GM18502 (cell line): ENCODE measurements at regions not wholly inside any gene's neighbourhood (a gene's known extent, or its start where the extent isn't known, plus 50 kb on each side); places are given as distances from the start of the nearest gene placed in this dataset.

Experiments
- ATAC-seq: cut with Tn5 transposase; IDR thresholded peaks from one replicate; pipeline ENCODE4 v1.9.1; 2021; ENCODE audit warnings: mild to moderate bottlenecking; ENCODE audit not compliant: unreplicated experiment, poor library complexity

DNA sequence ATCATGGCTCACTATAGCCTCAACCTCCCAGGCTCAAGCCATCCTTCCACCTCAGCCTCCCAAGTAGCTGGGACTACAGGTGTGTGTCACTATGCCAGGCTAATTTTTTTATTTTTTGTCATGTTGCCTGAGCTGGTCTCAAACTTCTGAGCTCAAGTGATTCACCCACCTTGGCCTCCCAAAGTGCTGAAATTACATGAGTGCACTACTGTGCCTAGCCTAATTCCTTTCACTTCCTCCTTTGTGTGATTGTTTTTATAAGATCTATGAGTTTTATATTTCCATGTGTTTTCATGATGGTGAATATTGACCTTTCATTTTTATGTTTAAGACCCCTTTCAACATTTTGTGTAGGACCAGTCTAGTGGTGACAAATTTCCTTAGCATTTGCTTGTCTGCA lies 55.2 kb upstream of the IL12B start:
- no peak for ATAC-seq

DNA sequence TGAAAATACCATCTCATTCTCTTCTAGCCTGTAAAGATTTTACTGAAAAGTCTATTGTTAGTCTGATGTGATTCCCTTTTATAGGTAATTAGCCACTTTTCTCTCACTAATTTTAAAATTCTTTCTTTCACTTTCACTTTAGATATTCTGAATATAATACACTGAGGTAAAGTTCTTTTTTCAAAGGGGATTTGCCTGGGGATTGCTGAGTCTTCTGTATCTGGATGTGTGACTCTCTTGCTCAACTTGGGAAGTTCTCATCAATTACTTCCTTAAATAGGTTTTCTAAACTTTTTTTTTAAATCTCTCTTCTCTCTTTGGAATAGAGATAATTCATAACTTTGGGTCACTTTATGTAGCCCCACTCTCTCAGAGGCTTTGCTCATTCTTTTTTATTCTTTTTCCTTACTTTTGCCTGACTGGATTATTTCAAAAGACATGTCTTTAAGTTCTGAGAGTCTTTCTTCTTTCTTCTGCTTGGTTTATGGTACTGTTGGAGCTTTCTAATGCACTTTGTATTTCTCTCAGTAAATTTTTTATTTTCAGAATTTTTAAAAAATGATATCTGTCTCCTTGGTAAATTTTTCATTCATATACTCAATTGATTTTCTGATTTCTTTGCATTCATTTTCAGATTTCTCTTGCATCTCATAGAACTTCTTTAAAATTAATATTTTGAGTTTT lies 55.9 kb upstream of the IL12B start:
- ATAC-seq: no peak

DNA sequence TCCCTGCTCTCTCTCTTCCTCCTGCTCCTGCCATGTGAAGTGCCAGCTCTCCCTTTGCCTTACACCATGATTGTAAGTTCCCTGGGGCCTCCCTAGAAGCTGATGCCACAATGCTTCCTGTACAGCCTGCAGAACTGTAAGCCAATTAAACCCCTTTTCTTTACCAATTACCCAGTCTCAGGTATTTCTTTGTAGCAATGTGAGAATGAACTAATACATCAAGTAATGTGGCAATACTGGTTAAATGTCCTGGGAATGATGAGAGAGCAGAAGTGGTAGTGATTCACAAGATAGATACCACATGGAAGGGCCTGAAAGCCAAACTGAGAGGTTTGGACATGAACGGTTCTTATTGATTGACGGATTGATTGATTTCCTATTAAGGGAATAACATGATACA lies 62.6 kb upstream of the IL12B start:
- ATAC-seq: no peak

DNA sequence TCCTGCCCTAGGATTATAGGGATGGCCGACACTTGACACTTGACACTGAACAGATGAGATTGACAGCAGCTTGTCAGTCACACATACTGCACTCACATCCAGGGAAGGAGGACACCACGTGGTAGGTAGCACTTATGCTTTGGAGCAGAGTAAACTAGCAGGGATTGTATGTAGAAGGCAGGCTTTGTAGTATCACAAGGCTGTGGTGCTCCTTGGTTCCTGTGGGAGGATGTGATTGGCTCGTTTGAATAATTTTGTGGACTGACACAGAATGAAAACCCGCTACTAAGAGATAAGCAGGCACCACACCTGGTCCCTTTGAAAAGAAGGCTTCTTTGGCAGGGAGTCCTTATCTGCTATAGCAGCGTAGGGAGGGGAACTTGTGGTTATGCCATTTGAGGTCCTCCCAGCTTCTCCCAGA lies 63.6 kb upstream of the IL12B start:
- ATAC-seq: no peak

DNA sequence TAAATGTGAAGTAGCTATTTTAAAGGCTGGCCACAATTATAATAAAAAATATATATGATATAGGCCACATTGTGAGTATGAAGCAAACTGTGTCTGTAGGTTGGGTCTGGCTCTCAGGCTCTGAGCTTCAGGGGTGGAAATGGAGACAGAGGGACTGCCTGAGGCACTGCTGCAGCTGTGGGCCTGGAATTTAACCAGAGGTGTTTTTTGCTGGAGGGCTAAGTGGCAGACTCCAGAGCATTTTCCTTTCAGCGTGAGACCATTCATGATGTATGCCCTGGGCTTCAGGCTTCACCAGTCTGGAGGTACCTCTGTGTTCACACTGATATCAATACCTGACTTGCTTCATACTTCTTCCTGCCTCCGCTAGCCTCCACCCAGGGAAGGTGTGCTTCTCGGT lies 64.9 kb upstream of the IL12B start:
- no peak for ATAC-seq

DNA sequence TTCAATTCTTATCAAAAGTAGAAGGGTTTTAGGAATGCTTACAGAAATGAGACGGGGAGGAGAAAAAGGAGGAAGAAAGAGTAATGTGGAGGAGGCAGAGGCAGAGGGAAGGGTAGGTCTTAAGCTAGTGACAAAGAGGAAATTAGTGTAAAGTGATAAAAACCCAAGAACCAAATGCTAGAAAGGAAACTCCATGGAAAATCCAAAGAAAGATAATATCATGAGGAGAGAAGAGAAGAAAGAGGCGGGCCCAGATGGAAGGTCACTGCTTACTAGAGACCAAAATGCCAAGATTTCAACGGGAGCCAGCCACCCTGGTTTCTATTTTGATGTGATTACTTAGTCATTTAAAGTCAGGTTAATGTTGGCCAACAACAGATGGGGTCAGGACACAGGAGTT lies 68.6 kb upstream of the IL12B start:
- ATAC-seq: no peak

DNA sequence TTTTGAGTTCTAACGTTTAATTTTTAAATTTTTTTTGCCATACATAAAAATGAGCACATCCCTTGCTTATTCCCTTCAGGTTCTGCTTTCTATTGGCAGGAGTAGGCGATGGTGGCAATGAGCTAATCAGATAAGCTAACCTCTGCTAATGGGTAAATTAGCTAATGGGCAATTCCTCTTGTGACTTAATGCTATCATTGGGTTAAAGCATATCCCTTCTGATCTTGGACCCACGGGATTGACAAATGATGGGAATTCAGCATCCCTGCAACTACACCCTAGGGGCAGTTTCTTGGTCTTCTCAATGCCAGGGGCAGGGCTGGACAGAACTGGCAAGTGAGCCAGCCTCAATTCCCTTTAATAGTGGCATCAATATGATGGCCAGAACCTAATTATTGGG lies 70.2 kb upstream of the IL12B start:
- no peak for ATAC-seq

DNA sequence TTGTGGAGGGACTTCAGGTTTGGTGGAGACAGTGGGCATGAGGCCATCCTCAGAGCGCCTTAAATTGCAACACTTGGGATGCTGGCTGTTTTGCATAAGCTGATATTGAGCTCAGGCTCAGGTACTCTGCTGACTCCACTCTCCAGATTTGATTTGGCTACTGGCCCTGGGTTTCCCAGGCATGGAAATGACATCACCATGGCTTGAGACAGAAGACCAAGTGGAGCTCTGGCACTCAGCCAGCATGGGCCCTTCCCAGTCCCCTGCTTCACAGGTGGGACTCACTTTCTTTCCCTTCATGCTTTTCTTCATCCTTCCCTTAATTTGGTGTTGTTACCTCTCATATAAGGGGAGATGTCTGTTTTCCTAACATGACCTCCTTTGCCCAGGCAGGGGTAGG lies 72.0 kb upstream of the IL12B start:
- no peak for ATAC-seq

DNA sequence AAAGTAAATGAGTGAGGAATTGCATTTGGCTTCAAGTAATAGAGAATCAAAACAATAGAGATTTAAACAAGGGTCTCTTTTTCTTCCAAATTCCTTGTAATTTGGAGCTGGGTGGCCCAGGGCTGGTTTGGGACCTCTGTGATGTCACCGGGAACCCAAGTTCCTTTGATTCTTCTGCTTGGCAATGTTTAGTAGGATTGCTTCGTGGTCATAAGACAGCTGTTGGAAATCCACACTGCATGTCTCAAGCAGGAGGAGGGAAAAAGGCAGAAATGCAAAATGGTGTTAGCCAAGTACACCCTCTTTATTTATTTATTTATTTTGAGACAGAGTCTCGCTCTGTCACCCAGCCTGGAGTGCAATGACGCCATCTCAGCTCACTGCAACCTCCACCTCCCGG lies 72.6 kb upstream of the IL12B start:
- ATAC-seq: no peak

DNA sequence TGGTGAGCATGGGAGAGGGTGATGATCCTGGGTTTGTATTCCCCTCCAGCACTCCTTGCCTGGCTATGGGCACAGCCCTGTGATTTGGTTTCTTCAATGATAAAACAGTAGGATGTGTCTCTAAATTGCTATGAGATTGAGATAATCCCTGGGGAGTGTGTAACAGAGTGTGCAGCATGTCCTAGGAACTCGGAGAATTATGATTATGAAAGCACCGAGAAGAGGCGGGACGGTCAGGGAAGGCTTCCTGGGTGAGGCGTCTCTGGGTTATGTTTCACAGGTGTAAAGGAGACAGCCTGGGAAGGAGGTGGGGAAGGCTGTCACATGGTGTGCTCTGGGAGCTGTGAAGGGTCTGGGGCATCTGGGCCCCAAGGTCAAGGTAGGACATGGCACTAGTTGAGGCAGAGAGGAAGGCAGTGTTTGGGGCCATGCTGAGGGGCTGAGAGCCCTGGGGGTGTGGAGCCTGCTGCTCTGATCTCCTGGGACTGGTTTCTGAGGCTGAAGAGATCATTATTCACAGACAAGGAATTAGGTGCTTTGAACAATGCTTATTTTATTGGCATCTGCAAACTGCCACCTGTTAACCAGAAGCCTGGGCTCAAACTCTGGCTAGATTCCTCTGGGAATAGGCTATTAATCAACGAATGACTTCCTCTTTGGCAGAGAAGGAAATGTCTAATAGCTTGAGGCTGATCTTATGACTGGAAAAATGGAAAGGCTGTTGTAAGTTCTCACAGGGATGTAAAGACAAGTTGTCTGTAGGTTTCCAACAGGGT lies 73.8 kb upstream of the IL12B start:
- ATAC-seq: no peak

DNA sequence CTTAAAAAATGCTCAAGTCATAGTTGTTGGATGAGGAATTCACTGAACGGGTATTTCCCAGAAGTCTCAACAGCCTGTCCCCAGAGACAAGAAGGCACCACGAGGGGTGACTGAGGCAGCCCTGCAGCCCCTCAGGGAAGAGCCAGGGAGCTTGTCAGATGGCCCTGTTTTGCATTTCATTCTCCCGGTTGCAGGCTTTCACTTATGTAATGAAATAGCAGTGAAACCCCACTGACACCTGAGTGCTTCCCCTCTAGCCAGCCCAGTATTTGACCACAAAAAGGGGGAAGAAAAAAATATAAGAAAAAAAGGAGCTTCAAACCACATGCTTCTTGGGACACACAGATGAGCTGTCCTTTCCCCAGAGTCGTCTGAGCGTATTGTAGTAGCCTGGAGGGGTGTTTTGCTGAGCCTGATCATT lies 75.3 kb upstream of the IL12B start:
- peak; percentile 75 for ATAC-seq

DNA sequence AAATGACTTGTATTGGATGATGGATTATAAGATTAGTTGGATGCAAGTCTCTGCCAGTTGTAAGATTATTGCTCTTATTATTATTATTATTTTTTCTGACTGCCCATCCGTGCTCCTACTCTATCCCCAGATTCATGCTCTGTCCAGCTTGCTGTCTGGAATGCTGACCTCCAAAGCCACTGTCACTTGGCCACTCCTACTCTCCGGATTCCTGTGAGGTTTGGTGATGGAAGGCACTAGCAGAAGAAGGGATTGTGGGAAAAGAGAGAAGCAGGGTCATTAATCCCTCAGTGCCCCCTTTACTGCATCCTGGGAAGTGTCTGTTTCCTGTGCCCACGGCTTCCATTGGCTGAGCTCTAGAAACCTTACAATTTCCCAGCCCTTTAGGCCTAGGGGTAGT lies 76.3 kb upstream of the IL12B start:
- ATAC-seq: no peak

DNA sequence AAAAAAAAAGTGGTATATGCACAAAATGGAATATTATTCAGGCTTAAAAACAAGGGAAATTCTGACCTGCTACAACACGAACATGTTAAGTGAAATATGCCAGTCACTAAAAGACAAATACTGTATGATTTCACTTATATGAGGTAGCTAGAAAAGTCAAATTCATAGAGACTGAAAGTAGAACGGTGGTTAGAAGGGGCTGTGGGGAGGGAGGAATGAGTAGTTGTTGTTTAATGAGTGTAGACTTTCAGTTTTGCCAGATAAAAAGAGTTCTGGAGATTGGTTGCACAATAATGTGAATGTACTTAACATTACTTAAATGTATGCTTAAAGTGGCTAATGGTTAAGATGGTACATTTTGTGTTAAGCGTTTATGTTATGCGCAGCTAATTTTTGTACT lies 79.5 kb upstream of the IL12B start:
- ATAC-seq: peak; percentile 70

DNA sequence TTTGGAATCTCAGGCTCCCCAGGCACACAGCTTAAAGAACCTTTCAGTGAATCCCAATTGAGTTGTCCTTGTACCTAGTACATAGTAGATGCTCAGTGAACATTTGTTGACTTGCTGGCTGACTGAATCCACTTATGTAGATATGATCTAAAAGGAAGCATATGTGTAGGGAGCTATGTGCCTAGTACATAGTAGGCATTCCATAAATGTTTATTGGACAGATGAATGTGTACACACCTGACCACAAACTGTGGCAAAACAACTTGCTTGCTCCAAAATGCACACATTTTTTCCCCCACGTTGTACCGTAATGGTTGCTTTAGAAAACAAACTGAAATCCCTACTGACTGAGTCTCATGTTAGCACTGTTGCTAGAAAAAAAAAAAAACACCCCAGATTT lies 80.2 kb upstream of the IL12B start:
- no peak for ATAC-seq

DNA sequence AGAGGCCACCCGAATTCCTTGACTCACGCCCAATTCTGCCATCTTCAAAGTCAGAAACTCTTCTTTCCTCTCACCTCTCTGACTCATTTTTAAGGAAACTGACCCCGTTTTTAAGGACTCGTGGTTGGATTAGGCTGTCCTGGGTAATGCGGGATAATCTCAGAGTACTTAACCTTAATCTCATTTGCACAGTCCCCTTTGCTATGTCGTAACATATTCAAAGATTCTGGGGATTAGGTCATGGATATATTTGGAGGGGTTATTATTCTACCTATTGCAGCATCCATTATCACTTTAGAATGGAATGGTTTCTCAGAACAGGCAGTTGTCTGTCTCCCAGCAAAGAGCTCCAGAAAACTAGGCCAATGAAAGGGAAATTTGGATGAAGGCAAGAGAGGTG lies 80.8 kb upstream of the IL12B start:
- ATAC-seq: no peak

DNA sequence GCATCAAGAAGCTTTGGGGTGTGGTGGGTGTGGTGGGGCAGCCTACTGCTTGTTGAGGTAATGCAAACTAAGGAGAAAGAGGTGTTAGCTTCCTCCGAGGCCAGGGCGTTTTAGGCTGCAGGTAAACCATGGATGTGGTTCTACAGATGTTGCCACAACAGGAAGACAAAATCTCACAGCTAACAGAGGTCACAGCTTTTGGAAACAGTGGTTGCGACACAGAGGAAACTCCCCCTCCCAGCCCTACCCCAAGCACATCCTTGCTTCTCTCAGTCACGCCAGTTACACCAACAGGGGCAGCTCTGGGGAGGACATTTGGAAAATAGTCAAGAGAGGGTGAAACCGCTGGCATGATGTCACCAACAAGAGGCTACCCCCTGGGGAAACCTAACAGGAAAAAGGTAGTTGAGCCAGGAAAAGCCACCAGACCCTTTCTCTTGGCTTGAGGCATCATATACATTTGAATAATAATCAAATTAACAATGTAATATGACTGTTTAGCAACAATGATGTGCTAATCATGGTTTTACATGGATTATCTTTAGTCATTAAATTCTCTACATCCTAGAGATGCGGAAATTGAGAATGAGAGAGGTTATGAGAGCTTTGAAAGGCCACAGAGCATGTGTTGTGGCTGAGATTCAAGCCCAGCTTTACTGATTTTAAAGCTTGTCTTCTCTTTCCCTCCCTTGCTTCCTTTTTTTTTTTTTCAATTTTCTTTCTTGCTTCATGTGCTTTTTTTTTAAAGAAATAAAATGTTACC lies 82.2 kb upstream of the IL12B start:
- peak; percentile 64 for ATAC-seq

DNA sequence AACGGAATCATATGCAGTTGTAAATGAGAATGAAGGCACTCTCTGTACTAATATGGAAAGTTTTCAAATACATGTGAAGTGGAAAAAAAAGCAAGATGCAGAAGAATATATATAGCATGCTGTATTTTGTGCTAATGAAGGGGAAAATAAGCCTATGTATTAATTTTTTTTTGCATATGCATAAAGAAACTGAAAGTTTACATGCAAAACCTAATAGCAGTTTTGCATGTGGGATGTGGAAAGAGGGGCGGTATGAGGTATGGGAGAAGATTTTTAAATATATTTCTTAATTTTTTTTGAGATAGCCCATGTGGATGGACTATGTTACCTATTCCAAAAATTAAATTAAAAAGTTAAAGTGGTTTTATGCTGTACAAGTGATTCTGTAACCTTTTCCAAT lies 83.7 kb upstream of the IL12B start:
- no peak for ATAC-seq

DNA sequence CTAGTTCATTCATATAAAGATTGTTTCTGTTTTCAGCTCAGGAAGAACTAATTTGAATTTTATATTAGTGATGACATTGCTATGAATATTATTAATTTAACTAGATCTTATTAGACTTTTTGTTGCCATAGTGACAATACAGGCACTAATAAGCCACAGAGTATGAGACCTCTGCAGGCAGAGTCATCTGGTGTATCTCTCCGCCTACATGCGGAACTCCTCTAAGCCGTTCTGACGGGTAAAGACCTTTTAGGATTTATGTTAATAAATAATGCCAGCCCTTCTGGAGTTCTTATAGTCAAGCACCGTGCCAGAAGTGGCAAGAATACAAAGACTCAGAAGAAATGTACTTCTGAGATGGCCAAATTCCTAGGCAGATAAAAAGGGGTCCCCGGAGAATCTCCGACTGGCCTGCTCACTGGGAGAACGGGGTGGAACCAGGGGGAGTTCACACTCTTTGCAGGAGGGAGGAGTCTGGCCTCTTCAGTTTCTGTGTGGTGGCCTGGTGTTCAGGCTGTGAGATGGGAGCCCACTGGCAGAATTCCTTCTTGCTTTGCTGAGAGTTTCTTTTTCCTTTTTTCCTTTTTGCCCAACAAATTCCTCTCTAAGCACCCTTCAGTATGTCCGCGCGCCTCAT lies 85.1 kb upstream of the IL12B start:
- ATAC-seq: no peak

DNA sequence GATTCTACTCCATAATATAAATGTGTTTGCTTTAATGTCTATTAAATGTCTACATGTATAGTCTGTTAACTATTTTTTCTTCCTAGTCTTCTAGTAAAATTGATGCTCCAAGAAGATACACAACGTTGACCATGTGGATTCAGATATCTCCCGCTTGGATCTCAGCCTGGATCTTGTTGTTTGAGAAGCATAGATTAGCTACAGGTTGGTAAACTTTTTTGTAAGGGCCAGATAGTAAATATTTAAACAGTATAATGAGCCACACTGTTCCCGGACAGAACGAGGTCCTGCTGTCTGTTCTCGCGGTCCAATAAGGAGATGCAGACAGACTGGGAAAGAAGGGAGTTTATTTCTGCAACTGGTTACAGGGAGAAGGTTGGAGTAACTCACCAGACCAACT lies 86.2 kb upstream of the IL12B start:
- ATAC-seq: no peak

DNA sequence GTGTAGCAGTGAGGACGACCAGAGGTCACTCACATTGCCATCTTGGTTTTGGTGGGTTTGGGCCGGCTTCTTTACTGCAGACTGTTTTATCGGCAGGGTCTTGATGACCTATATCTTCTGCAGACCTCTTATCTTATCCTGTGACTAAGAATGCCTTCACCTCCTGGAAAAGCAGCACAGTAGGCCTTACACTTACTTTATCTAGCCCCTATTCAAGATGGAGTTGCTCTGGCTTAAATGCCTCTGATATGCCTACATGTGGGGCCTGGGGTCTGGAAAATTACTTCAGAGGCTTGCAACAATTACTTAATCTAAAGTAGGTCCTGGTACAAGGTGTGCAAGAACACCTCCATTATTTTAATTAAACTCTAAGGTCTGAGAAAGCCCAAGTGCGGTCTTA lies 86.9 kb upstream of the IL12B start:
- no peak for ATAC-seq

DNA sequence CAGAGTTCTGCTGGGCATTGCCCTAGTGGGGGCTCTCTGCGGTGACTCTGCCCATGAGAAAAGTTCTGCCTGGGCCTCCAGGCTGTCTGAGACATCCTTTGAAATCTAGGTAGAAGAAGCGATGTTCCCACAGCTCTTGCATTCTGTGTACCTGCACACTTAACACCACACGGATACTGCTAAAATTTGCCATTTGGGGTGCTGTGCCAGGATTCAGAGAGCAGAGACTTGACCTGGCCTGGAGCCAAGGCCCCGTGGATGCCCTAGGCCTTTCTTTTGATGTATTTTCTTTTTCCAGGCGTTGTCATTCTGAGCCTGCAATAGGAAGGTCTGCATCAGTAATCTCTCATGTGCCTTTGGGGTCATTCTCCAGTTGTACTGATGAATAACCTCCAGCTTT lies 89.3 kb upstream of the IL12B start:
- no peak for ATAC-seq
